ENCODE measurements at regions not wholly inside any gene's neighbourhood (a gene's known extent, or its start where the extent isn't known, plus 50 kb on each side); places are given as distances from the start of the nearest gene placed in this dataset.

GRCh38 chr18:39030124-39030655 is 1464.6 kb upstream of the CELF4 start:
- no peaks in the 10 kb centered on the region for H3K36me3 ChIP-seq (ENCODE audit: control insufficient read depth, insufficient read depth, low read length)
- H3K27me3 ChIP-seq (replicated peaks; ENCODE audit: control insufficient read depth, insufficient read depth, low read length, poor library complexity, severe bottlenecking) = no peaks in the 10 kb centered on the region
- H3K9me3 ChIP-seq (ENCODE audit: control insufficient read depth, low read length) = no peaks in the 10 kb centered on the region
- DNase-seq = no peak
- H3K4me3 ChIP-seq (ENCODE audit: insufficient read depth, low read depth, low read length, poor library complexity, severe bottlenecking) = no peak overlapping the region
- H3K27ac ChIP-seq (ENCODE audit: insufficient read depth, low read length, poor library complexity, severe bottlenecking) = no peak overlapping the region
- H3K4me1 ChIP-seq (ENCODE audit: control insufficient read depth, insufficient read depth, low read length, poor library complexity, severe bottlenecking) = no peaks in the 10 kb centered on the region

GRCh38 chr18:39025531-39025930 is 1459.9 kb upstream of the CELF4 start:
- Histone ChIP-seq H3K27me3 (replicated peaks; ENCODE audit: control insufficient read depth, insufficient read depth, low read length, poor library complexity, severe bottlenecking) (no peaks in the 10 kb centered on the region), H3K4me1 (ENCODE audit: control insufficient read depth, insufficient read depth, low read length, poor library complexity, severe bottlenecking) (no peaks in the 10 kb centered on the region), H3K36me3 (ENCODE audit: control insufficient read depth, insufficient read depth, low read length) (no peaks in the 10 kb centered on the region), H3K9me3 (ENCODE audit: control insufficient read depth, low read length) (no peaks in the 10 kb centered on the region), H3K27ac (ENCODE audit: insufficient read depth, low read length, poor library complexity, severe bottlenecking) (no peak overlapping the region), H3K4me3 (ENCODE audit: insufficient read depth, low read depth, low read length, poor library complexity, severe bottlenecking) (no peak overlapping the region)
- DNase-seq = no peak

- no peaks in the 10 kb centered on the region for H3K27me3 ChIP-seq (replicated peaks; ENCODE audit: control insufficient read depth, insufficient read depth, low read length, poor library complexity, severe bottlenecking)
- H3K27ac ChIP-seq (ENCODE audit: insufficient read depth, low read length, poor library complexity, severe bottlenecking) = no peak overlapping the region
- no peaks in the 10 kb centered on the region for H3K4me1 ChIP-seq (ENCODE audit: control insufficient read depth, insufficient read depth, low read length, poor library complexity, severe bottlenecking)
- H3K4me3 ChIP-seq (ENCODE audit: insufficient read depth, low read depth, low read length, poor library complexity, severe bottlenecking) = no peak overlapping the region
- no peak for DNase-seq
- H3K9me3 ChIP-seq (ENCODE audit: control insufficient read depth, low read length) = no peaks in the 10 kb centered on the region
- H3K36me3 ChIP-seq (ENCODE audit: control insufficient read depth, insufficient read depth, low read length) = no peaks in the 10 kb centered on the region
Observed at GRCh38 chr18:39019989-39020388, 1454.4 kb upstream of the CELF4 start.

- H3K4me1 ChIP-seq (ENCODE audit: control insufficient read depth, insufficient read depth, low read length, poor library complexity, severe bottlenecking) = no peaks in the 10 kb centered on the region
- no peak overlapping the region for H3K27ac ChIP-seq (ENCODE audit: insufficient read depth, low read length, poor library complexity, severe bottlenecking)
- DNase-seq = no peak
- H3K27me3 ChIP-seq (replicated peaks; ENCODE audit: control insufficient read depth, insufficient read depth, low read length, poor library complexity, severe bottlenecking) = no peaks in the 10 kb centered on the region
- no peaks in the 10 kb centered on the region for H3K36me3 ChIP-seq (ENCODE audit: control insufficient read depth, insufficient read depth, low read length)
- H3K9me3 ChIP-seq (ENCODE audit: control insufficient read depth, low read length) = no peaks in the 10 kb centered on the region
- no peak overlapping the region for H3K4me3 ChIP-seq (ENCODE audit: insufficient read depth, low read depth, low read length, poor library complexity, severe bottlenecking)
Observed at GRCh38 chr18:39007031-39007902, 1441.7 kb upstream of the CELF4 start.

- DNase-seq = no peak
- Histone ChIP-seq H3K4me3 (ENCODE audit: insufficient read depth, low read depth, low read length, poor library complexity, severe bottlenecking) (no peak overlapping the region), H3K4me1 (ENCODE audit: control insufficient read depth, insufficient read depth, low read length, poor library complexity, severe bottlenecking) (no peaks in the 10 kb centered on the region), H3K9me3 (ENCODE audit: control insufficient read depth, low read length) (no peaks in the 10 kb centered on the region), H3K27ac (ENCODE audit: insufficient read depth, low read length, poor library complexity, severe bottlenecking) (no peak overlapping the region), H3K27me3 (replicated peaks; ENCODE audit: control insufficient read depth, insufficient read depth, low read length, poor library complexity, severe bottlenecking) (no peaks in the 10 kb centered on the region), H3K36me3 (ENCODE audit: control insufficient read depth, insufficient read depth, low read length) (no peaks in the 10 kb centered on the region)
Observed at GRCh38 chr18:38996056-38996455, 1430.5 kb upstream of the CELF4 start.

GRCh38 chr18:38993342-38993741 is 1427.7 kb upstream of the CELF4 start:
- H3K4me3 ChIP-seq (ENCODE audit: insufficient read depth, low read depth, low read length, poor library complexity, severe bottlenecking) = no peak overlapping the region
- H3K4me1 ChIP-seq (ENCODE audit: control insufficient read depth, insufficient read depth, low read length, poor library complexity, severe bottlenecking) = no peaks in the 10 kb centered on the region
- H3K27me3 ChIP-seq (replicated peaks; ENCODE audit: control insufficient read depth, insufficient read depth, low read length, poor library complexity, severe bottlenecking) = no peaks in the 10 kb centered on the region
- H3K9me3 ChIP-seq (ENCODE audit: control insufficient read depth, low read length) = no peaks in the 10 kb centered on the region
- DNase-seq = no peak
- no peak overlapping the region for H3K27ac ChIP-seq (ENCODE audit: insufficient read depth, low read length, poor library complexity, severe bottlenecking)
- H3K36me3 ChIP-seq (ENCODE audit: control insufficient read depth, insufficient read depth, low read length) = no peaks in the 10 kb centered on the region

GRCh38 chr18:38984968-38985367 is 1419.4 kb upstream of the CELF4 start:
- H3K9me3 ChIP-seq (ENCODE audit: control insufficient read depth, low read length) = no peaks in the 10 kb centered on the region
- H3K27ac ChIP-seq (ENCODE audit: insufficient read depth, low read length, poor library complexity, severe bottlenecking) = no peak overlapping the region
- H3K36me3 ChIP-seq (ENCODE audit: control insufficient read depth, insufficient read depth, low read length) = no peaks in the 10 kb centered on the region
- H3K4me1 ChIP-seq (ENCODE audit: control insufficient read depth, insufficient read depth, low read length, poor library complexity, severe bottlenecking) = no peaks in the 10 kb centered on the region
- no peak overlapping the region for H3K4me3 ChIP-seq (ENCODE audit: insufficient read depth, low read depth, low read length, poor library complexity, severe bottlenecking)
- no peak for DNase-seq
- H3K27me3 ChIP-seq (replicated peaks; ENCODE audit: control insufficient read depth, insufficient read depth, low read length, poor library complexity, severe bottlenecking) = no peaks in the 10 kb centered on the region

GRCh38 chr18:38982072-38982471 is 1416.5 kb upstream of the CELF4 start:
- no peaks in the 10 kb centered on the region for H3K27me3 ChIP-seq (replicated peaks; ENCODE audit: control insufficient read depth, insufficient read depth, low read length, poor library complexity, severe bottlenecking)
- no peaks in the 10 kb centered on the region for H3K9me3 ChIP-seq (ENCODE audit: control insufficient read depth, low read length)
- H3K4me1 ChIP-seq (ENCODE audit: control insufficient read depth, insufficient read depth, low read length, poor library complexity, severe bottlenecking) = no peaks in the 10 kb centered on the region
- H3K36me3 ChIP-seq (ENCODE audit: control insufficient read depth, insufficient read depth, low read length) = no peaks in the 10 kb centered on the region
- H3K4me3 ChIP-seq (ENCODE audit: insufficient read depth, low read depth, low read length, poor library complexity, severe bottlenecking) = no peak overlapping the region
- DNase-seq = no peak
- H3K27ac ChIP-seq (ENCODE audit: insufficient read depth, low read length, poor library complexity, severe bottlenecking) = no peak overlapping the region

- Histone ChIP-seq H3K9me3 (ENCODE audit: control insufficient read depth, low read length) (no peaks in the 10 kb centered on the region), H3K36me3 (ENCODE audit: control insufficient read depth, insufficient read depth, low read length) (no peaks in the 10 kb centered on the region), H3K27ac (ENCODE audit: insufficient read depth, low read length, poor library complexity, severe bottlenecking) (no peak overlapping the region), H3K4me1 (ENCODE audit: control insufficient read depth, insufficient read depth, low read length, poor library complexity, severe bottlenecking) (no peaks in the 10 kb centered on the region), H3K27me3 (replicated peaks; ENCODE audit: control insufficient read depth, insufficient read depth, low read length, poor library complexity, severe bottlenecking) (no peaks in the 10 kb centered on the region), H3K4me3 (ENCODE audit: insufficient read depth, low read depth, low read length, poor library complexity, severe bottlenecking) (no peak overlapping the region)
- no peak for DNase-seq
Observed at GRCh38 chr18:38981389-38981788, 1415.8 kb upstream of the CELF4 start.

- no peak for DNase-seq
- Histone ChIP-seq H3K4me3 (ENCODE audit: insufficient read depth, low read depth, low read length, poor library complexity, severe bottlenecking) (no peak overlapping the region), H3K27ac (ENCODE audit: insufficient read depth, low read length, poor library complexity, severe bottlenecking) (no peak overlapping the region), H3K4me1 (ENCODE audit: control insufficient read depth, insufficient read depth, low read length, poor library complexity, severe bottlenecking) (no peaks in the 10 kb centered on the region), H3K36me3 (ENCODE audit: control insufficient read depth, insufficient read depth, low read length) (no peaks in the 10 kb centered on the region), H3K27me3 (replicated peaks; ENCODE audit: control insufficient read depth, insufficient read depth, low read length, poor library complexity, severe bottlenecking) (no peaks in the 10 kb centered on the region), H3K9me3 (ENCODE audit: control insufficient read depth, low read length) (no peaks in the 10 kb centered on the region)
Observed at GRCh38 chr18:38980420-38980819, 1414.8 kb upstream of the CELF4 start.

All from effector memory CD4-positive, alpha-beta T cell (primary cell).